Natural killer cell treated with Interleukin-12 subunit alpha and Interleukin-12 subunit beta and Interleukin-15 and Interleukin-18, amount 100 ng/mL, for 72 hours (primary cell): ENCODE measurements at regions not wholly inside any gene's neighbourhood (a gene's known extent, or its start where the extent isn't known, plus 50 kb on each side); places are given as distances from the start of the nearest gene placed in this dataset.
"Not testable (repeated sequence)": the region's sequence is repeated elsewhere in the genome, so short reads cannot be mapped to it uniquely, and the experiment has no call there.

Source experiments
- ATAC-seq, 2 donors: fragments of 150-1000 bp; cut with Tn5 transposase in 1 of 2; sonication (Bioruptor Pico), chemical (Tn5 transposase) in 1 of 2; 2 replicates each; pipeline ENCODE4 v1.10.0; 2021
- DNase-seq: peaks from one replicate; pipeline ENCODE4 v3.0.0; 2022; ENCODE audit warnings: low spot score
- H3K27ac Mint-ChIP-seq, 2 donors: 1 replicate in 1 of 2; 2 replicates in 1 of 2; pipeline ENCODE4 v1.8.0; 2022; ENCODE audit warnings: mixed read lengths in 2 of 2, mild to moderate bottlenecking in 1 of 2, moderate library complexity in 1 of 2
- H3K27me3 Mint-ChIP-seq, 2 donors: 1 replicate in 1 of 2; 2 replicates in 1 of 2; pipeline ENCODE4 v1.8.0; 2022; ENCODE audit warnings: mixed read lengths in 2 of 2
- H3K36me3 Mint-ChIP-seq: one replicate; pipeline ENCODE4 v1.8.0; 2022; ENCODE audit warnings: mixed read lengths
- H3K4me1 Mint-ChIP-seq, 2 donors: 1 replicate in 1 of 2; 2 replicates in 1 of 2; pipeline ENCODE4 v1.8.0; 2022; ENCODE audit warnings: low read depth in 2 of 2, mixed read lengths in 2 of 2, mild to moderate bottlenecking in 1 of 2
- H3K4me3 Mint-ChIP-seq: one replicate; pipeline ENCODE4 v1.8.0; 2022; ENCODE audit warnings: mixed read lengths
- H3K9me3 Mint-ChIP-seq: 2 replicates; pipeline ENCODE4 v1.8.0; 2022; ENCODE audit warnings: mixed read lengths

- no peak overlapping the region for H3K27ac Mint-ChIP-seq
- DNase-seq: no peak
- ATAC-seq: no peak
Observed at GRCh38 chr5:91641730-91642350, 258.7 kb upstream of the ARRDC3 start.

GRCh38 chr5:91639744-91640143 lies 256.6 kb upstream of the ARRDC3 start:
- Mint-ChIP-seq H3K27ac (no peak overlapping the region), H3K9me3 (no peaks in the 10 kb centered on the region), H3K4me1 (no peaks in the 10 kb centered on the region), H3K36me3 (no peaks in the 10 kb centered on the region), H3K27me3 (peaks cover 0 to 8% of the 10 kb centered on the region in 2 donors), H3K4me3 (no peak overlapping the region)
- no peak for ATAC-seq
- no peak for DNase-seq

More at GRCh38 chr5:91641730-91642350, 258.7 kb upstream of the ARRDC3 start:
- no peaks in the 10 kb centered on the region for H3K9me3 Mint-ChIP-seq
- H3K36me3 Mint-ChIP-seq: no peaks in the 10 kb centered on the region
- H3K4me3 Mint-ChIP-seq: no peak overlapping the region
- peaks cover 0 to 8% of the 10 kb centered on the region in 2 donors for H3K27me3 Mint-ChIP-seq
- no peaks in the 10 kb centered on the region for H3K4me1 Mint-ChIP-seq

GRCh38 chr5:91638010-91638409 lies 254.9 kb upstream of the ARRDC3 start:
- no peaks in the 10 kb centered on the region for H3K36me3 Mint-ChIP-seq
- ATAC-seq: no peak
- no peaks in the 10 kb centered on the region for H3K4me1 Mint-ChIP-seq

GRCh38 chr5:91635950-91636734 lies 253.0 kb upstream of the ARRDC3 start:
- Mint-ChIP-seq H3K4me1 (no peaks in the 10 kb centered on the region), H3K36me3 (no peaks in the 10 kb centered on the region), H3K4me3 (no peak overlapping the region), H3K9me3 (no peaks in the 10 kb centered on the region), H3K27ac (no peak overlapping the region), H3K27me3 (peaks cover 0 to 14% of the 10 kb centered on the region in 2 donors)
- DNase-seq (no peak), ATAC-seq (no peak)

More at GRCh38 chr5:91638010-91638409, 254.9 kb upstream of the ARRDC3 start:
- no peak for DNase-seq
- H3K9me3 Mint-ChIP-seq: no peaks in the 10 kb centered on the region
- H3K27me3 Mint-ChIP-seq: peaks cover 0 to 11% of the 10 kb centered on the region in 2 donors
- H3K27ac Mint-ChIP-seq: no peak overlapping the region
- no peak overlapping the region for H3K4me3 Mint-ChIP-seq

- no peak for ATAC-seq
- no peaks in the 10 kb centered on the region for H3K4me1 Mint-ChIP-seq
- DNase-seq: no peak
- H3K36me3 Mint-ChIP-seq: no peaks in the 10 kb centered on the region
- no peak overlapping the region for H3K4me3 Mint-ChIP-seq
- H3K9me3 Mint-ChIP-seq: no peaks in the 10 kb centered on the region
- no peak overlapping the region for H3K27ac Mint-ChIP-seq
- peaks cover 3 to 6% of the 10 kb centered on the region in 2 donors for H3K27me3 Mint-ChIP-seq
Observed at GRCh38 chr5:91632871-91633270, 249.8 kb upstream of the ARRDC3 start.

- ATAC-seq (no peak), DNase-seq (no peak)
- no peak overlapping the region for H3K27ac Mint-ChIP-seq
- H3K9me3 Mint-ChIP-seq: no peaks in the 10 kb centered on the region
- H3K4me3 Mint-ChIP-seq: no peak overlapping the region
- H3K4me1 Mint-ChIP-seq: no peaks in the 10 kb centered on the region
- H3K36me3 Mint-ChIP-seq: no peaks in the 10 kb centered on the region
- no peaks in the 10 kb centered on the region for H3K27me3 Mint-ChIP-seq
Observed at GRCh38 chr5:91611746-91612145, 228.6 kb upstream of the ARRDC3 start.

- no peak overlapping the region for H3K27ac Mint-ChIP-seq
- H3K9me3 Mint-ChIP-seq: no peaks in the 10 kb centered on the region
- no peak overlapping the region for H3K4me3 Mint-ChIP-seq
- DNase-seq (no peak), ATAC-seq (no peak)
- no peaks in the 10 kb centered on the region for H3K4me1 Mint-ChIP-seq
- H3K36me3 Mint-ChIP-seq: no peaks in the 10 kb centered on the region
- H3K27me3 Mint-ChIP-seq: no peaks in the 10 kb centered on the region
Observed at GRCh38 chr5:91607675-91608074, 224.6 kb upstream of the ARRDC3 start.

GRCh38 chr5:91599863-91600262 lies 216.7 kb upstream of the ARRDC3 start:
- DNase-seq: no peak
- no peaks in the 10 kb centered on the region for H3K9me3 Mint-ChIP-seq
- no peak overlapping the region for H3K4me3 Mint-ChIP-seq
- H3K27me3 Mint-ChIP-seq: no peaks in the 10 kb centered on the region
- no peaks in the 10 kb centered on the region for H3K4me1 Mint-ChIP-seq
- H3K27ac Mint-ChIP-seq: no peak overlapping the region
- ATAC-seq: no peak
- H3K36me3 Mint-ChIP-seq: peaks cover 5% of the 10 kb centered on the region

- Mint-ChIP-seq H3K36me3 (peaks cover 6% of the 10 kb centered on the region), H3K27me3 (no peaks in the 10 kb centered on the region), H3K4me3 (no peak overlapping the region), H3K9me3 (no peaks in the 10 kb centered on the region), H3K27ac (no peak overlapping the region), H3K4me1 (no peaks in the 10 kb centered on the region)
- DNase-seq (no peak), ATAC-seq (no peak)
Observed at GRCh38 chr5:91598216-91598615, 215.1 kb upstream of the ARRDC3 start.

GRCh38 chr5:91595424-91595823 lies 212.3 kb upstream of the ARRDC3 start:
- Mint-ChIP-seq H3K9me3 (peaks cover 4% of the 10 kb centered on the region), H3K4me3 (no peak overlapping the region), H3K27ac (no peak overlapping the region), H3K27me3 (no peaks in the 10 kb centered on the region), H3K36me3 (peaks cover 11% of the 10 kb centered on the region), H3K4me1 (no peaks in the 10 kb centered on the region)
- DNase-seq: no peak
- no peak for ATAC-seq

GRCh38 chr5:91591076-91591475 lies 208.0 kb upstream of the ARRDC3 start:
- no peaks in the 10 kb centered on the region for H3K4me1 Mint-ChIP-seq
- H3K36me3 Mint-ChIP-seq: peaks cover 11% of the 10 kb centered on the region
- no peak for DNase-seq
- no peak for ATAC-seq
- H3K9me3 Mint-ChIP-seq: peaks cover 4% of the 10 kb centered on the region
- H3K27me3 Mint-ChIP-seq: no peaks in the 10 kb centered on the region
- no peak overlapping the region for H3K4me3 Mint-ChIP-seq
- no peak overlapping the region for H3K27ac Mint-ChIP-seq

GRCh38 chr5:91586232-91586631 lies 203.1 kb upstream of the ARRDC3 start:
- peaks cover 5% of the 10 kb centered on the region for H3K36me3 Mint-ChIP-seq
- no peak for DNase-seq
- no peak for ATAC-seq
- H3K9me3 Mint-ChIP-seq: peaks cover 4% of the 10 kb centered on the region
- H3K27me3 Mint-ChIP-seq: no peaks in the 10 kb centered on the region
- H3K27ac Mint-ChIP-seq: no peak overlapping the region
- H3K4me3 Mint-ChIP-seq: no peak overlapping the region
- no peaks in the 10 kb centered on the region for H3K4me1 Mint-ChIP-seq

GRCh38 chr5:91584352-91584751 lies 201.2 kb upstream of the ARRDC3 start:
- ATAC-seq (no peak), DNase-seq (no peak)
- Mint-ChIP-seq H3K36me3 (no peaks in the 10 kb centered on the region), H3K4me1 (no peaks in the 10 kb centered on the region), H3K4me3 (no peak overlapping the region), H3K9me3 (no peaks in the 10 kb centered on the region), H3K27ac (no peak overlapping the region), H3K27me3 (no peaks in the 10 kb centered on the region)

GRCh38 chr5:91566012-91566411 lies 182.9 kb upstream of the ARRDC3 start:
- not testable (repeated sequence) for H3K27me3 Mint-ChIP-seq, DNase-seq, H3K27ac Mint-ChIP-seq, H3K4me3 Mint-ChIP-seq, H3K4me1 Mint-ChIP-seq, ATAC-seq
- Mint-ChIP-seq H3K9me3 (peaks cover 23% of the 10 kb centered on the region), H3K36me3 (peaks cover 34% of the 10 kb centered on the region)
